SIG-M5 treated with dmso at 0.1 percent for 504 hours (cell line): ENCODE measurements at regions not wholly inside any gene's neighbourhood (a gene's known extent, or its start where the extent isn't known, plus 50 kb on each side); places are given as distances from the start of the nearest gene placed in this dataset.
"Not testable (repeated sequence)": the region's sequence is repeated elsewhere in the genome, so short reads cannot be mapped to it uniquely, and the experiment has no call there.

Source experiments
- DNase-seq: peaks from one replicate; lab custom pipeline; 2025; ENCODE audit not compliant: unreplicated experiment; lab: John Stamatoyannopoulos, UW

DNA sequence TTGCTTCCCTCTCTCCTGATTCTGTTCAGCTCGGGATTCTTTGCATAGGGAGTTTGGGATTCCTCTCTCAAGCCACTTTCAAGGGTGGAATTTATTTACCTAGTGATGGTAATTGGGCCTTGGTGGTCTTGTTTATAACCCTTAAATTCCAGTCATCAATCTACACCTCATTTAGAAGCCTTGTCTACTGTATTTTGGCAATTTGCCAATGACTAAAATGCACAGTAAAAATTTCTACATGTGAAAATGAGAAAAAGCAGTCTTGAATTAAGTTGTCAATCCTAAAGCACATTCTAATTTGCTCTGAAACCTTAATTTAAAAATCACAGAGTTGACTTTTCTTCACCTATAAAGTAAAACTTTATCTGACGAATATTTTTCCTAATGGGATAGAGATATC, 749.2 kb upstream of the CRIM1 start:
- no peak for DNase-seq

DNA sequence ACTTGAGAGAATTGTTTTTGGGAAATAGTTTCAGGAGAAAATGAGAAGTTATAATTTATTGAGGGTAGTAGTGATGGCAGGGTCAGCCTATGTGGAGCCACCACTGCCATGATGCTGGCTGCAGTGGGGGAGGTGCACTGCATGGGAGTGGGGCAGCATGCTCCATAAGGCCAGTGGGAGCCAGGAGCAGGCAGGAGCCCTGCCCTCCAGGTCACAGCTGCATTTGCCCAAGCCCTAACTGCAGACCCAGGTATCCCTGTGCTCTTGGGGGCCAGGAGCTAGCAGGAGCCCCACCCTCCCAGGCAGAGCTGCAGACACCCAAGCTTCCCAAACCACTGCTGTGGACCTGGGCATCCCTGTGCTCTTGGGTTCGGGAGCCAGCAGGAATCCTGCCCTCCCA, 757.3 kb upstream of the CRIM1 start:
- DNase-seq: no peak

DNA sequence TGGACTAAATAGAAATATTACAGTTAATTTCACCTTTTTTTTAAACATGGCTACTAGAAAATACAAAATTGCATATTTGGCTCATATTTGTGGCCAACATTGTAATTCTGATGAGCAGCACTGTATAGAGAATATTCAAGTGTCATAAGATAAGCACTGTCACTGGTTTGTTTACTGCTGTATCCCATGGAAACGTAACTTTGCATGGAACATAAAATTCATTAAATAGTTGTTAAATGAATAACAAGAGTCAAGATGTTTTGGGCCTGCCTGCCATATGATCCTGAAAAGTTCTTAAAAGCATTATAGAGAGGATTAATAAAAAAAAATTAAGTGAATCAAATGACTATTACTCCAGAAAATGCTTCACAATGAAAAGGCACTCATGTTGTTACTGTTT, 763.7 kb upstream of the CRIM1 start:
- no peak for DNase-seq

DNA sequence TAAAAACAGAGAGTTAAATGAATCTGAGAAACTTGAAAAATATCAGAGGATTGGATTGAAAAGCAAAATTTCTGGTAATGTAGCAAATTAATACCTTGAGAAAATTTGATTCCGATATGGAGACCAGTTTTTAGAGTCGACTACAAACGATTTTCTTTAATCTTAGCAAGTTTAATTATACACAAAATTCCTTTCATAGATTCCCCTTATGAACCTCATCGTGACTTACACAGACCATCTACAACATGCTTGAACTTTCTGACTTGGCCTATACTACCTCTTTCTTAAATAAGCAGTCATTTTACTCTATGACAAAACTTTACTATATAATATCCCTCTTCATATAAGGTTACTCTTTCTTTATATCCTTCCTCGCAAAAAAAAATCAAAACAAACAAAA, 769.6 kb upstream of the CRIM1 start:
- DNase-seq: no peak

DNA sequence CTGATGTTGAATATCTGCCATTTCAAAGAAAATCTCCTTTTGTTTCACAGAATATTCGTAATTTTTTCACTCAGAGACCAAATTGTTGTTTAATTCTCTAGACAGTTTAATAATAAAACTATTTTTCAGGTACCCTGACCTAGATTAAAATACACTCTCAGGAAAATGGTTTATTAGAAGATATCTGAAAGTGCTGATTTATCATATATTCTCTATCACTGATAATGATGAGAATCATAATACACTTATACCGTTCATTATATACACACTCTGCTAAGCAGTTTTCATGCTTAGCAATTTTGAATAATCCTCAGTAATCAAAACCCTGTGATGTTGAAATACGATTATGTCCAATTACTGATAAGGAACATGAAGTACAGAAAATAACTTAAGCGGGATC, 772.9 kb upstream of the CRIM1 start:
- no peak for DNase-seq

DNA sequence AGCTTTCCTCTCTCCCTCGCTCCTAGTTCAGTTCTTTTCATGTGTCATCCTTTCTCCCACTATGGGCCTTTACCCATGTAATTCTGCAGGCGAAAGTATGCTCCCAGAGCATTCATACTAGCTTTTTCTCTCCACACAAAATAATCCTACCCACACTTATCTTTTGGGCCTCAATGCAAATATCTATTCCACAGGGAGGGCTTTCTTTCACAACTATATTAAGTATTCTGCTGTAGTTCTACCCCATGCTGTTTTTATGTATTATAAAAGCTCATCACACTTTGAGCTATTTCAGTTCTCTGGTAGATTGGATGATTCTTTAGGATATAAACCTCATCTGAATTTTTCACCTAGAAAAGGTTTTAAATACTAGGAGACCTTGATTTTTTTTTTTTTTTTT, 774.6 kb upstream of the CRIM1 start:
- no peak for DNase-seq

DNA sequence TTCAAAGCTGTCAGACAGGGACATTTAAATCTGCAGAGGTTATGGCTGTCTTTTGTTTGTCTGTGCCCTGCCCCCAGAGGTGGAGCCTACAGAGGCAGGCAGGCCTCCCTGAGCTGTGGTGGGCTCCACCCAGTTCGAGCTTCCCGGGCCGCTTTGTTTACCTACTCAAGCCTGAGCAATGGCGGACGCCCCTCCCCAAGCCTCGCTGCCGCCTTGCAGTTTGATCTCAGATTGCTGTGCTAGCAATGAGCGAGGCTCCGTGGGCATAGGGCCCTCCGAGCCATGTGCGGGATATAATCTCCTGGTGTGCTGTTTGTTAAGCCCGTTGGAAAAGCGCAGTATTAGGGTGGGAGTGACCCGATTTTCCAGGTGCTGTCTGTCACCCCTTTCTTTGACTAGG, 787.0 kb upstream of the CRIM1 start:
- DNase-seq: not testable (repeated sequence)

DNA sequence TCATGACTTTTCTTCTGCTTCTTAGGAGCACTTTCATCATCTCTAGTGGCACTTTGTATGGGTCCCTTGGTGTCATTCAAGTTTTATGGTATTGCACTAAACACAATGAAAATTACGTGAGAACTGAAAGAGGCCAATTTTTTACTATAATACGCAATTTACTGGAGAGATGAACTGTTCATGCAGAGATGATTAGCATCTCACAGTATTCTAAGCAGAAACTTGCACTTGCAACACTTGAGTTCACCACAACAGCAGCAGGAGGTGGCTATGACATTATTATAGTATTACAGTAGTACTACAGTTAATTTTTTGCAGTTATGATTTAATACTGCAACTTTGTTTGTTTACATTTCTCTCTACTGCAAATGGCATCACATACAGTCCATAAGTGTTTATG, 793.1 kb upstream of the CRIM1 start:
- no peak for DNase-seq

DNA sequence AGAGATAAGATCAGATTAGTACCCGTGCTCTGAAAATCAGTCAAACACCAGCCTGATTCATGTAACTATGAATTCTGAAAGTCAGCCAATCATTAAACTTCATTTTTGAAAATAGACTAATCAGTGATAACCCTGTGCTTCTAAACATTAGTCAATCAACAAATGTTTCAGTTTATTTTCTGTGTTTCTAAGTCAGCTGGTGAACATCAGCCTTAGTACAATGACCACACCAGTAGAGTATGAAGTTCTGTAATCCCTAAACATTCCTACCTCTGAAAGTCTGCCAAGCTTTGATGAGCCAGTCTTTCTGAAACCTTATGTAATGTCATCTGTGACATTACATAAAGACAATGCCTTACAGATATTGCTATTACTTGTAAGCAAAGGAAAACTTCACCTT, 807.4 kb upstream of the CRIM1 start:
- DNase-seq: no peak

DNA sequence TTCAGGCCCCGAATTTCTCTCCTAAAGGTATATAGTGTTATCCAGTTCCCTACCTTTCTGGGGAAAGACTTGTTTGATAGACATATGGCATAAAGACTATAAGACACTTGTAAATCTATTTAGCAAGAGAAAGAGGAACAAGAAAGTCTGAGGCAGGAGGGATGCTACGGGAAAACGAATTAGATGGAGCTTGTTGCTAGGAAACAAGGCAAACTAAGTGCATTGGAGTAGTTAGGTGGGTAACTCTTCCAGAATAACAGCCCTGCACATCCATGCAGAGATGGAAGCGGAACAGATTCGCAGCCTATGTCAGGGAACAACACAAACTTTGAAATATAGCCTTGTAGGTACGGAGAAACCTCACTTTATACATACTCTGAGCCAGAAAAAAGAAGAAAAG, 810.3 kb upstream of the CRIM1 start:
- DNase-seq: no peak

DNA sequence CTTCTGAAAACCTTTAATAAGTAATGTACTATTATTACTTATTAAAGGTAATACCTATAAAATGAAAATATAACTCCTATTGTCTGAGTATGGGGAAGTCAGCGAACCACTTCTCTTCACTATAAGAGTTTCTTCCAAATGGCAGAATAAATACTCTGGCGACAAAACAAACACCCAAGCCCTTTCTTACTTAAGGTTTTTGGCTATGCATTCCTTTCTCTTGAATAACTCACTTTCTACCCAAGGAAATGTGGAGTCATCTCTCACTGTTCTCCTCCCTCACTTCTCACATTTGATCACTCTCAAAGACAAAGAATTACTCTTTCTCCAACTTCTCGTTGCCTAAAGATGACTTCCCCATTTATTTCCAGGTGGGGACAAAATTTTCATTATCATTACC, 816.8 kb upstream of the CRIM1 start:
- no peak for DNase-seq

DNA sequence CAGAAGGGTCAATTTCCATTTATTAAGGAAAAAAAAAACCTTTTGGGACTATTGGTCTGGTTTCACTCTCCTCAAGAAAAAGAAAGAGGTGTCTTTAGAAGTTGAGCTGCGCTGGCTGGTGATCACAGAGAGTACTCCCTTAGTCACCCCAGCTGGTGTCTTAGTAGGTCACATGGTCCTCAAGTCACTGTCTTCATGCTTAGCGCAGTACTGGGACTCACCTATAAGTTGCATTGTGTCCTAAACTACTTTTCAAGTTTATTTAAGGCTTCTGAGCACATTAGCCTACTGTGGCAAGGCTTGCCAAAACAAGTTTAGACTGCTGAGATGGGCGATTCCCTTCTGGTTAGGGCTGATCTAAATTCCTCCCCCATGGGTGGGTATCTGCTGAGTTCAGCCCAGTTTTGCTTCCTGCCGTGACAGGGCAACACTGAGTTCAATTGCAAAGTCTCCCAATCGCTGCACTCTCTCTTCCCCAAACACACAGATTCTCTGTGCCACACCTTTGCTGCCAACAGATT, 824.9 kb upstream of the CRIM1 start:
- DNase-seq: no peak

DNA sequence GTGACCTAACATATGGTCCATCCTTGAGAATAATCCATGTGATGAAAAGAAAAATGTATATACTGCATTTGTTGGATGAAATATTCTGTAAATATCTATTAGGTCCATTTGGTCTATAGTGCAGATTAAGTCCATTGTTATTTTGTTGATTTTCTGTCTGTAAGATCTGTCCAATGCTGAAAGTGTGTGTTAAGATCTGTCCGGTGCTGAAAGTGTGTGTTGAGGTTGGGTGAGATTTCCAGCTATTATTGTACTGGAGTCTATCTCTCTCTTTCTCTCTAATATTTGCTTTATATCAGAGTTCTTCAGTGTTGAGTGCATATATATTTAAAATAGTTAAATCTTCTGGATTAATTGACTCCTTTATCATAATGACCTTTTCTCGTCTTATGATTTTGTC, 828.8 kb upstream of the CRIM1 start:
- DNase-seq: no peak

DNA sequence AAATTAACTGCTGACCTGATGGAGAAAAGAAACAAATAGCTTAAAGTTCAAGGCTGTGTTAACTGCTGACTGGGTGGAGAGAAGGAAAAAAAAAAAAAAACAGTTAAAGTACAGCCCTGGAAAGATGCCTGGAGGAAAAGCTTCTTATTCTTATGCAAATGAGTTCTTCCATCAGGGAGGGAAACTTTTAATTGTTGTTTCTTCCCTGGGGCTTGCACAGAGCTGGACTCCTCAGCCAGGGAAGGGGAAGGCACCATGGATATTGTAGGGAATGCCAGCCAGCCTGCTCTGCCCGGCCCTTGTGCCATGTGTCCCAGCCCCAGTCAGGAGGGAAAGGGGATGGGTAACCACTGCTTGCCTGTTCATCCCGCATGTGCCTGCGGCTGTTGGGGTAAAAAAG, 833.1 kb upstream of the CRIM1 start:
- DNase-seq: no peak

DNA sequence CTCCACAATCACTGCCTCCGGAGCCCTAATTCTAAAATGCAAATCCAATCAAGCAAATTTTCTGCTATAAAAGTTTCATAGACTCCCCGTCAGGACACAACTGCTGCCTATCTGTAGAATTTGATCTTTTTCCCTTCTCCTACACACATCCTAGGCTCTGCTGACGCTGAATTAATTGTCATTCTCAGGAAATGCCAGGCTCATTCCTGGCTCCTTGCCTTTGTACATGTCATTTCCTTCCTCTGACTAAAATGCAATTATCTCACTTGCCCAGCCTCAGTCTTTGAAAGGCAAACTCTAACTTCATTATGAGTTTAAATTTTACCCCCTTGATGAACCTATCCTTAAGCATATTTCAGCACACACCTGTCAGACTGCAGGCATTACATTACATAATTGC, 844.9 kb upstream of the CRIM1 start:
- DNase-seq: no peak

DNA sequence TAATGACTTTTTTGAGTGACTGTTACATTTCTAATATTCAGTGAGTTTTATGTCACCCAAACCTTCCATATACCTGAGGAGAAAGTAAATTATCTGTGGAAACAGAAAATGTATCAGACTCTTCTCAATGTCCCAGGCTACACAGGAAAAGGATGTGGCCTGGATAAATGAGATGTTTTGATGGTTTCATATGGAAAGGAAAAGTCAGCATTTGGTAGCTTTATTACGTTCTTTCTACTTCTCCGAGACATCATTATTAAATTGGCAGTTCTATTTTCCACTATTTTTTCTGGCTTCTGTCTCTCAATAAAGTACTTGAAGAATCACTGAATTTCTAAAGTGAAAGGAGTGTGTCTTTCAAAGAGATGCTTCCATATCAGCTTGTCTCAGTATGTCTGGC, 847.0 kb upstream of the CRIM1 start:
- DNase-seq: no peak

DNA sequence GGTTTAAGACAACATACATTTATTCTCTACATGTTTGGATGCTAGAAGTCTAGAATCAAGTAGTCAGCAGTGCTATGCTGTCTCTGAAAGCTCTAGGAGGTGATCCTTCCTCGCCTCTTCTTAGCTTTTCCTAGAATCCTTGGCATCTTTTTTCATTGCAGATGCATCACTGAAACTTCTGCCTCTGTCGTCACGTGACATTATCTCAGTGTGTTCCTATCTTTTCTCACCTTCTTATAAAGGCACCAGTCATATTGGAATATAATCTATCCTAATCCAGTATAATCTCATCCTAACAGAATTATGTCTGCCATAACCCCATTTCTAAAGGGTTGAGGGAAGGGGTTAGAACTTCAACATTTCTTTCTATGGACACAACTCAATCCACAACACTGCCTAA, 851.2 kb upstream of the CRIM1 start:
- DNase-seq: no peak

DNA sequence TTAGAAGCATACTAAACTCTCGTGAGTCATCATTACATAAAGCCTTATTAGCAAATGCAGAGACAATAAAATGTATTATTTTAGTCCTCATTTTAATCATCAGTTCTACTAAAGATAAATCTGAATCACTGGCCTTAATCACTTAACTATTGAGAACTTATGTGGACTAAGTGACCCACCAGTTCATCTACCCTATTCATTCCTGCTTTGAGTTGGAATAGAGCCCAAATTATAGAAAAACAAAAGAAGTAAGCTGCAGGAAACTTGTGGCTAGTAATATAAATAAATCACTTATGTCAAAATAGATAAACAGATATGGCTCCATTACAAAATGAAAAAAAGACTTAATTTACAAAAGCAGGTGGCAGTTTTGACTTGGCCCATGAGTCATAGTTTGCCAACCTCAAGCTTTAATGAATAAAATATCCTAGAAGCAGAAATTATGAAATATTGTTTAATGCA, 851.8 kb upstream of the CRIM1 start:
- no peak for DNase-seq

DNA sequence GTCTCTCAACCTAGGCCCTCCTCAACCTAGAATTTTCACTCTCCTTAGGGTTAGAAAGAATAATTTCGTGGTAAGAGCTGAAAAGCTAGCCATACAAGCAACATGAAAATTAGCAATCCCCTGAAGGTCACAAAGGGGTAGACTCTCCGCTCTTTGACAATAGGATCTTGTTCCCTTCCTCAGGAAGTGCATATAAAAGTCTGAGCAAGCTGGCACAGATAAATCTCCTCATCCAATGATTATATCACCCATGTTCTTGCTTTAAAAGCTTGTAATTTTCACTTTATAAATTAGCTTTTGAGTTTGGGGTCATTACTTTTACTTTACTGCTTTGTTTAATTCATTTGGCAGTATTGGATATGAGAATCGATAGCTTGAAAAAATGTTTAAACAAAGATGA, 852.3 kb upstream of the CRIM1 start:
- DNase-seq: no peak

DNA sequence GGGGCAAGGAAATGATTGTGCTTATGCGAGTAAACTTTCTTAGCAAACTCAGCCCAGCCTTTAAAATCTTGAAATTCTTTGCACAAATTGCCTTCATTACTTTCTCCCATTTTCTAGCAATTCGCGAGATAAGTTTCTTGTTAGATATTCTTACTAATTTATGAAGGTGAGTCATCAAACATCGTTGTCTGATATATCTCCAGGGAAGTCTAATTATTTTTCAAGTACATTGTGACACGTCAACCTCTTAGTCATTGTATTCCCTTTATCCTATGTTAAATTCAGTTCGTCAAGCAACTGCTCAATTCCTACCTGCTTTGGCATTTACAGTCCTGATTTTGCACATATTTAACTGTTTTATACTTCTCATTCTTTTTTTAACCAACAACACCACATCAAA, 854.5 kb upstream of the CRIM1 start:
- DNase-seq: no peak

DNA sequence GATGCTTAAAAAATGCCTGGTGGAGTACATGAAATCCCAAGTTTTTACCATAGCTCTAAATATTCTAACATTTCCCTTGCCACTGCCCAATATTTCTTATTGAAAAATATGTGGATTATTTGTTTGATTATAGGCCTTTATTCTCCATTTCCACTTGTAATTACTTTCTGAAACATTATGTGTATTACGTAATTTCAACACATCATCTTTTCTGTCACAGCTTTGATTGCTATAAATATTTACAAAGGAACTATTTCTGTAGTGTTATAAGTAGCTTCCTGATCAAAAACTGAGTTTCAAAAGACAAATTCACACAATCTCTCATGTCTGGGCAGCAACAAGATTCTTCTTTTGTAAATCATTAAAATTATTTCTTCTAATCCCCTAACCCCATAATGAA, 859.6 kb upstream of the CRIM1 start:
- no peak for DNase-seq

DNA sequence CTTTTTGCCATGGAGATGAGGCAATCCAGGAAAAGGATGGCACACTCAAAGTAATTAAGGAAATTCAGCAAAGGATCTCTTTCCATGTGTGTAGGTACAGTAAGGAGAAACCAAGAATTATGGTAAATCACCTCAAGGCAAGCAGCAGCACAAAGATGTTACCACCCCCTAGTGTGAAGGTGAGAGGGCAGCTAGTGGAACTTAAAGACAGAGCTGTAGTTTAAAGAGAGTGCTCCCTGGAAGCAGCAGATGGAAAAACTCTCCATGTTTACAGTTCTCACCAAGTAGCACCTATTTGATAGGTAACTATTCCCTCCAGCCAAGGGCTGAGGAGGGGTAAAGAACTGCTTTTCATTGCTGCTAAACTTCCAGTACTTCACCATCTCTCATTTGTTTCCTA, 860.4 kb upstream of the CRIM1 start:
- no peak for DNase-seq

DNA sequence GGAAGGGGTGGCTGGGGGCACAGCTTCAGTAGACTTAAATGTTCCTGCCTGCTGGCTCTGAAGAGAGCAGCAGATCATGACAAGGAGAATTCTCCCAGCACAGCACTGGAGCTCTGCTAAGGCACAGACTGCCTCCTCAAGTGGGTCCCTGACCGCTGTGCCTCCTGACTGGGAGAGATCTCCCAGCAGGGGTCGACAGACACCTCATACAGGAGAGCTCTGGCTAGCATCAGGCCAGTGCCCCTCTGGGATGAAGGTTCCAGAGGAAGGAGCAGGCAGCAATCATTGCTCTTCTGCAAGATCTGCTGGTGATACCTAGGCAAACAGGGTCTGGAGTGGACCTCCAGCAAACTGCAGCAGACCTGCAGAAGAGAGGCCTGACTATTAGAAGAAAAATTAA, 877.5 kb upstream of the CRIM1 start:
- DNase-seq: not testable (repeated sequence)

DNA sequence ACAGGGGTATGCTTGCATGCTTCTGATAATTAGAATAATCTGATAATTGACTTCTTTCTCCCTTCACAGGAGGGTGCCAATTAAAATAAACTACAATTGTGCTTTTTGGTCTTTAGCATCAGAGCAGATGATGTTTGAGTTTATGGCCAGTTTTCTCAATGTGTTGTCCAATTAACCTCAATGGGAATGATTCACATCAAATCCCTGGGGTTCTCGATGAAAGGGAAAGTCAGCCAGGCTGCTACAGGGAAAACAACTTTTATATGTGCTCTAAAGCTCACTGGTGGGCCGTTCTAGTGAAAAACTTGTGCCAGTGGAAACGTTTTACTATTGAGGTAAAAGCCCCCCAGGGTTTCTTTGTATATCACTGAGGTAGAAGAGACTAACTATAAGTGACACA, 887.3 kb upstream of the CRIM1 start:
- DNase-seq: no peak
